Vagina (tissue), 2 donors: ENCODE measurements at regions not wholly inside any gene's neighbourhood (a gene's known extent, or its start where the extent isn't known, plus 50 kb on each side); places are given as distances from the start of the nearest gene placed in this dataset.

Experiments used
- DNase-seq, 2 donors: peaks; one replicate each; pipeline ENCODE4 v3.0.0-alpha.2; 2017; ENCODE audit errors: extremely low spot score in 2 of 2
- H3K27ac ChIP-seq: fragments of 200-600 bp; sonication (generic); one replicate; pipeline ENCODE4 v1.5.1; 2019
- H3K27me3 ChIP-seq: fragments of 200-600 bp; sonication (generic); one replicate; pipeline ENCODE4 v1.5.1; 2019
- H3K36me3 ChIP-seq, 2 donors: fragments of 200-600 bp; sonication (generic); one replicate each; pipeline ENCODE4 v1.5.1; 2017 to 2019
- H3K4me1 ChIP-seq: fragments of 200-600 bp; sonication (generic); one replicate; pipeline ENCODE4 v1.5.1; 2019
- H3K4me3 ChIP-seq, 2 donors: fragments of 200-600 bp; sonication (generic); 1 replicate in 1 of 2; 2 replicates in 1 of 2; pipeline ENCODE4 v1.5.1; 2016 to 2019
- H3K9me3 ChIP-seq: fragments of 200-600 bp; sonication (generic); one replicate; pipeline ENCODE4 v1.5.1; 2019
- CTCF ChIP-seq, 3 experiments: fragments of 450-650 bp in 2 of 3; fragments of 200-600 bp in 1 of 3; sonication (generic) in 1 of 3; IDR thresholded peaks; one replicate each; pipeline ENCODE4 v1.5.1; 2017 to 2019; ENCODE audit warnings: antibody characterized with exemption in 3 of 3, mild to moderate bottlenecking in 2 of 3, moderate library complexity in 2 of 3
- POLR2A ChIP-seq, 2 donors: fragments of 450-650 bp; IDR thresholded peaks; one replicate each; pipeline ENCODE4 v1.6.1; 2017; ENCODE audit warnings: antibody characterized with exemption in 2 of 2, mild to moderate bottlenecking in 2 of 2, moderate library complexity in 2 of 2
- POLR2AphosphoS5 ChIP-seq, 2 donors: sonication (generic); formaldehyde crosslinking; IDR thresholded peaks; one replicate each; pipeline ENCODE4 v1.9.0; 2017; ENCODE audit warnings: antibody characterized with exemption in 2 of 2, mild to moderate bottlenecking in 2 of 2, low read depth in 1 of 2; ENCODE audit not compliant: insufficient read depth in 1 of 2
- intact Hi-C: fragments of 100-400 bp; cut with DNase I; formaldehyde crosslinking; loops from one replicate; pipeline ENCODE4 v1.15.1; 2023

GRCh38 chr20:60952861-60953260 lies 299.2 kb upstream of the CDH4 start:
- no peaks in the 10 kb centered on the region for H3K27me3 ChIP-seq
- no peak for DNase-seq
- H3K9me3 ChIP-seq = no peaks in the 10 kb centered on the region
- H3K27ac ChIP-seq = no peak overlapping the region
- no peaks in the 10 kb centered on the region for H3K4me1 ChIP-seq
- TF ChIP-seq POLR2A (IDR thresholded peaks at IDR 0.05) (no peak), CTCF (IDR thresholded peaks at IDR 0.05) (no peak), POLR2AphosphoS5 (IDR thresholded peaks at IDR 0.05; ENCODE audit: insufficient read depth in 1 of 2, low read depth in 1 of 2) (no peak)
- intact Hi-C loops = no loop called here
- H3K4me3 ChIP-seq = no peak overlapping the region
- H3K36me3 ChIP-seq = no peaks in the 10 kb centered on the region

- no peaks in the 10 kb centered on the region for H3K36me3 ChIP-seq
- H3K4me3 ChIP-seq = no peak overlapping the region
- DNase-seq = no peak
- no peak overlapping the region for H3K27ac ChIP-seq
- H3K27me3 ChIP-seq = no peaks in the 10 kb centered on the region
- H3K4me1 ChIP-seq = no peaks in the 10 kb centered on the region
- H3K9me3 ChIP-seq = no peaks in the 10 kb centered on the region
- TF ChIP-seq POLR2A (IDR thresholded peaks at IDR 0.05) (no peak), POLR2AphosphoS5 (IDR thresholded peaks at IDR 0.05; ENCODE audit: insufficient read depth in 1 of 2, low read depth in 1 of 2) (no peak), CTCF (IDR thresholded peaks at IDR 0.05) (no peak)
- intact Hi-C loops = no loop called here
Observed at GRCh38 chr20:60953321-60953720, 298.7 kb upstream of the CDH4 start.

- Histone ChIP-seq H3K27me3 (no peaks in the 10 kb centered on the region), H3K9me3 (no peaks in the 10 kb centered on the region), H3K4me3 (no peak overlapping the region), H3K27ac (no peak overlapping the region), H3K4me1 (no peaks in the 10 kb centered on the region), H3K36me3 (no peaks in the 10 kb centered on the region)
- no peak for DNase-seq
- intact Hi-C loops = no loop called here
- no peak for TF ChIP-seq CTCF (IDR thresholded peaks at IDR 0.05)
- no peak for TF ChIP-seq POLR2AphosphoS5 (IDR thresholded peaks at IDR 0.05; ENCODE audit: insufficient read depth in 1 of 2, low read depth in 1 of 2)
- no peak for TF ChIP-seq POLR2A (IDR thresholded peaks at IDR 0.05)
Observed at GRCh38 chr20:60955706-60956105, 296.4 kb upstream of the CDH4 start.

GRCh38 chr20:60956194-60956593 lies 295.9 kb upstream of the CDH4 start:
- Histone ChIP-seq H3K9me3 (no peaks in the 10 kb centered on the region), H3K27me3 (no peaks in the 10 kb centered on the region), H3K4me3 (no peak overlapping the region), H3K36me3 (no peaks in the 10 kb centered on the region), H3K27ac (no peak overlapping the region), H3K4me1 (no peaks in the 10 kb centered on the region)
- no peak for DNase-seq
- intact Hi-C loops = no loop called here
- TF ChIP-seq POLR2AphosphoS5 (IDR thresholded peaks at IDR 0.05; ENCODE audit: insufficient read depth in 1 of 2, low read depth in 1 of 2) (no peak), POLR2A (IDR thresholded peaks at IDR 0.05) (no peak), CTCF (IDR thresholded peaks at IDR 0.05) (no peak)

GRCh38 chr20:60957621-60958020 lies 294.4 kb upstream of the CDH4 start:
- Histone ChIP-seq H3K4me1 (no peaks in the 10 kb centered on the region), H3K27me3 (no peaks in the 10 kb centered on the region), H3K27ac (no peak overlapping the region), H3K4me3 (no peak overlapping the region), H3K36me3 (no peaks in the 10 kb centered on the region), H3K9me3 (no peaks in the 10 kb centered on the region)
- intact Hi-C loops = no loop called here
- TF ChIP-seq CTCF (IDR thresholded peaks at IDR 0.05) (no peak), POLR2A (IDR thresholded peaks at IDR 0.05) (no peak), POLR2AphosphoS5 (IDR thresholded peaks at IDR 0.05; ENCODE audit: insufficient read depth in 1 of 2, low read depth in 1 of 2) (no peak)
- peak in 1 of 2 donors; percentile 25 for DNase-seq
